GM19328 (cell line): ENCODE measurements at regions not wholly inside any gene's neighbourhood (a gene's known extent, or its start where the extent isn't known, plus 50 kb on each side); places are given as distances from the start of the nearest gene placed in this dataset.
"Not testable (repeated sequence)": the region's sequence is repeated elsewhere in the genome, so short reads cannot be mapped to it uniquely, and the experiment has no call there.

ENCODE experiments used
- ATAC-seq: cut with Tn5 transposase; IDR thresholded peaks from one replicate; pipeline ENCODE4 v1.9.1; 2021; ENCODE audit warnings: mild to moderate bottlenecking, moderate library complexity; ENCODE audit not compliant: unreplicated experiment

GRCh38 chr6:102742754-102743356, 1349.3 kb downstream of the GRIK2 start:
- no peak for ATAC-seq

GRCh38 chr6:102742028-102742427, 1348.5 kb downstream of the GRIK2 start:
- ATAC-seq: no peak

GRCh38 chr6:102736941-102737368, 1343.4 kb downstream of the GRIK2 start:
- no peak for ATAC-seq

GRCh38 chr6:102732898-102733297, 1339.4 kb downstream of the GRIK2 start:
- no peak for ATAC-seq

- not testable (repeated sequence) for ATAC-seq
Measured at GRCh38 chr6:102722086-102722485, 1328.6 kb downstream of the GRIK2 start.

GRCh38 chr6:102717737-102718456, 1324.4 kb downstream of the GRIK2 start:
- ATAC-seq: no peak

GRCh38 chr6:102717252-102717651, 1323.7 kb downstream of the GRIK2 start:
- ATAC-seq: no peak

- no peak for ATAC-seq
Measured at GRCh38 chr6:102701019-102701418, 1307.5 kb downstream of the GRIK2 start.

GRCh38 chr6:102686461-102686860, 1293.0 kb downstream of the GRIK2 start:
- ATAC-seq: no peak

- no peak for ATAC-seq
Measured at GRCh38 chr6:102680413-102680812, 1286.9 kb downstream of the GRIK2 start.

- no peak for ATAC-seq
Measured at GRCh38 chr6:102679865-102680264, 1286.4 kb downstream of the GRIK2 start.

- ATAC-seq: no peak
Measured at GRCh38 chr6:102677225-102677624, 1283.7 kb downstream of the GRIK2 start.

- ATAC-seq: no peak
Measured at GRCh38 chr6:102670735-102671134, 1277.2 kb downstream of the GRIK2 start.

GRCh38 chr6:102662851-102663250, 1269.3 kb downstream of the GRIK2 start:
- ATAC-seq: no peak

GRCh38 chr6:102660303-102660702, 1266.8 kb downstream of the GRIK2 start:
- ATAC-seq: no peak

- ATAC-seq: no peak
Measured at GRCh38 chr6:102655823-102656222, 1262.3 kb downstream of the GRIK2 start.

- ATAC-seq: no peak
Measured at GRCh38 chr6:102641426-102641825, 1247.9 kb downstream of the GRIK2 start.

- no peak for ATAC-seq
Measured at GRCh38 chr6:102631921-102632320, 1238.4 kb downstream of the GRIK2 start.

- ATAC-seq: no peak
Measured at GRCh38 chr6:102623201-102623600, 1229.7 kb downstream of the GRIK2 start.

- ATAC-seq: no peak
Measured at GRCh38 chr6:102619585-102619984, 1226.1 kb downstream of the GRIK2 start.

- no peak for ATAC-seq
Measured at GRCh38 chr6:102582569-102582968, 1189.1 kb downstream of the GRIK2 start.

GRCh38 chr6:102581378-102582124, 1188.0 kb downstream of the GRIK2 start:
- ATAC-seq: no peak
